ENCODE measurements at regions not wholly inside any gene's neighbourhood (a gene's known extent, or its start where the extent isn't known, plus 50 kb on each side); places are given as distances from the start of the nearest gene placed in this dataset.

GRCh38 chr16:62927122-62927521 is 890.9 kb upstream of the CDH8 start:
- intact Hi-C loops (cut with DNase I), result no loop called here
- Histone ChIP-seq H3K36me3 (no peaks in the 10 kb centered on the region), H3K9me3 (no peaks in the 10 kb centered on the region), H3K27ac (no peak overlapping the region), H3K4me3 (no peak overlapping the region), H3K27me3 (replicated peaks; ENCODE audit: insufficient read depth) (no peaks in the 10 kb centered on the region), H3K4me1 (replicated peaks) (no peaks in the 10 kb centered on the region)
- whole genome bisulfite sequencing, result 36% methylated on average over 2 of the region's 2 CpGs
- no peak for DNase-seq (ENCODE audit: low spot score)
- TF ChIP-seq CTCF (IDR thresholded peaks at IDR 0.05) (no peak), POLR2AphosphoS5 (IDR thresholded peaks at IDR 0.05) (no peak), POLR2A (IDR thresholded peaks at IDR 0.05) (no peak)

GRCh38 chr16:62926121-62926801 is 890.0 kb upstream of the CDH8 start:
- H3K27ac ChIP-seq, result no peak overlapping the region
- no peaks in the 10 kb centered on the region for H3K27me3 ChIP-seq (replicated peaks; ENCODE audit: insufficient read depth)
- H3K4me3 ChIP-seq, result no peak overlapping the region
- no peaks in the 10 kb centered on the region for H3K9me3 ChIP-seq
- 58% methylated on average over 5 of the region's 5 CpGs for WGBS
- no peak for TF ChIP-seq POLR2A (IDR thresholded peaks at IDR 0.05)
- TF ChIP-seq POLR2AphosphoS5 (IDR thresholded peaks at IDR 0.05), result no peak
- no peak for TF ChIP-seq CTCF (IDR thresholded peaks at IDR 0.05)
- DNase-seq (ENCODE audit: low spot score), result no peak
- intact Hi-C loops (cut with DNase I), result no loop called here
- H3K36me3 ChIP-seq, result no peaks in the 10 kb centered on the region
- no peaks in the 10 kb centered on the region for H3K4me1 ChIP-seq (replicated peaks)

DNA sequence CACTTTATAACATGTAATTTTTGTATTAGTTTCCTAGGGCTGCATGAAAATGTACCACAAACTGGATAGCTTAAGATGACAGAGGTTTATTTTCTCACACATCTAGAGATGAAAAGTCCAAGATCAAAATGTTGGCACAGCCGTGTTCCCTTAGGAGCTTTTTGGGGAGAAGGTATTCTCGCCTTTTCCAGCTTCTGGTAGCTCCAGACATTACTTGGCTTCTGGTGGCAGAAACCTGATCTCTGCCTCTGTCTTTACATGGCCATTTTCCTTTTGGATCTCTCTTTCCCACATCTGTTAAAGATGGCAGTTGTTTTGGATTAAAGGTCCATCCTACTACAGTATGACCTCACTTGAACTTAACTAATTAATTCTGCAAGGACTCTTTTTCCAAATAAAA is 885.7 kb upstream of the CDH8 start:
- no peaks in the 10 kb centered on the region for H3K36me3 ChIP-seq
- no peaks in the 10 kb centered on the region for H3K9me3 ChIP-seq
- H3K4me3 ChIP-seq, result no peak overlapping the region
- intact Hi-C loops (cut with DNase I), result no loop called here
- WGBS, result 66% methylated on average over 2 of the region's 2 CpGs
- no peaks in the 10 kb centered on the region for H3K27me3 ChIP-seq (replicated peaks; ENCODE audit: insufficient read depth)
- TF ChIP-seq POLR2A (IDR thresholded peaks at IDR 0.05), result no peak
- TF ChIP-seq CTCF (IDR thresholded peaks at IDR 0.05), result no peak
- no peak for TF ChIP-seq POLR2AphosphoS5 (IDR thresholded peaks at IDR 0.05)
- no peak for DNase-seq (ENCODE audit: low spot score)
- H3K27ac ChIP-seq, result no peak overlapping the region
- H3K4me1 ChIP-seq (replicated peaks), result no peaks in the 10 kb centered on the region

- H3K9me3 ChIP-seq, result no peaks in the 10 kb centered on the region
- intact Hi-C loops (cut with DNase I), result no loop called here
- no peak for DNase-seq (ENCODE audit: low spot score)
- H3K27ac ChIP-seq, result no peak overlapping the region
- no peak overlapping the region for H3K4me3 ChIP-seq
- TF ChIP-seq POLR2A (IDR thresholded peaks at IDR 0.05) (no peak), POLR2AphosphoS5 (IDR thresholded peaks at IDR 0.05) (no peak)
- H3K27me3 ChIP-seq (replicated peaks; ENCODE audit: insufficient read depth), result no peaks in the 10 kb centered on the region
- H3K4me1 ChIP-seq (replicated peaks), result no peaks in the 10 kb centered on the region
- no peaks in the 10 kb centered on the region for H3K36me3 ChIP-seq
Measured at GRCh38 chr16:62913924-62914323, 877.7 kb upstream of the CDH8 start.

DNA sequence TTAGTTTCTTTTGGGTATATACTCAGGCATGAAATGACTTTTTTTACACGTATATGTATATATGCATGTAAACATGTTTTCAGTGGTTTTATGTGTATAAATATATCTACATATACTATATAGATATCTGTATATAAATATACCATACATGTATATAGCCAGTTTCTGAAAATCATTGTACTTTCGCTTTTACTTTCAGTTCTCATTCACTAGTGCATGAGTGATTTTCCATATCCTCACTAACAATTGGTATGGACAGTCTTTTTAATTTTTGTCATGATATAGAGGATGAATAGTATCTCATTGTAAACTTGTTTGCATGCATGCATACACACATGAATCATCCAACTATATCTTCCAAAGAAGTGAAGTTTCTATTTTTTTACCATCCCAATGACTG is 877.1 kb upstream of the CDH8 start:
- Histone ChIP-seq H3K4me1 (replicated peaks) (no peaks in the 10 kb centered on the region), H3K4me3 (no peak overlapping the region), H3K36me3 (no peaks in the 10 kb centered on the region), H3K9me3 (no peaks in the 10 kb centered on the region), H3K27ac (no peak overlapping the region), H3K27me3 (replicated peaks; ENCODE audit: insufficient read depth) (no peaks in the 10 kb centered on the region)
- 96% methylated on average over 2 of the region's 2 CpGs for WGBS
- intact Hi-C loops (cut with DNase I), result no loop called here
- DNase-seq (ENCODE audit: low spot score), result no peak
- TF ChIP-seq CTCF (IDR thresholded peaks at IDR 0.05) (no peak), POLR2A (IDR thresholded peaks at IDR 0.05) (no peak), POLR2AphosphoS5 (IDR thresholded peaks at IDR 0.05) (no peak)

All from prostate gland (tissue), 2 donors.